Neural progenitor cell (in vitro differentiated cells): ENCODE measurements at regions not wholly inside any gene's neighbourhood (a gene's known extent, or its start where the extent isn't known, plus 50 kb on each side); places are given as distances from the start of the nearest gene placed in this dataset.

Experiments used
- EZH2 ChIP-seq: fragments of 200-600 bp; sonication (generic); IDR thresholded peaks from 2 replicates; pipeline ENCODE4 v1.6.1; 2017; ENCODE audit warnings: antibody characterized with exemption, mild to moderate bottlenecking, moderate library complexity
- EZH2phosphoT487 ChIP-seq: fragments of 200-600 bp; sonication (generic); IDR thresholded peaks from 2 replicates; pipeline ENCODE4 v1.6.1; 2017; ENCODE audit warnings: antibody characterized with exemption
- TF ChIP-seq, protein P1 (sequence below): fragments of 200-600 bp; sonication (generic); IDR thresholded peaks from 2 replicates; pipeline ENCODE4 v1.5.1; 2017; ENCODE audit warnings: antibody characterized with exemption, mild to moderate bottlenecking

DNA sequence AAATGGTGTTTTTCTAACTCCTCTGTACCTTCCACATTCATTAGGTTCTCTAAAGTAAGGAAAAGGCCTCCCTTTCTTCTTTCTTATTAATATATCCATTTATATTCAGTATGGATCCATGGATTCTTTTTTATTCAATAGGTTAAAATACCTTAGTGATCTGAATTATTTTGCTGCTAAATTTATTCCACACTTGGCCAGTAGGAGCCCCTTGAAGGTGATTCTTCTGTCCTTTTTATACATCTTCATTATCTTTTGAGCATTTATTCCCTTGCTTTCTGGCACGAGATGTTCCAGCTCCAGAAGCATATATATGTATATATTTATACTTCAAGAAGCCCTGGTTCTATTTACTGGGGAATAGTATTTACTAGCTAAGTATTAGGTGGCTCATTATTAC is 311.8 kb upstream of the SGCD start:
- TF ChIP-seq, protein P1, sequence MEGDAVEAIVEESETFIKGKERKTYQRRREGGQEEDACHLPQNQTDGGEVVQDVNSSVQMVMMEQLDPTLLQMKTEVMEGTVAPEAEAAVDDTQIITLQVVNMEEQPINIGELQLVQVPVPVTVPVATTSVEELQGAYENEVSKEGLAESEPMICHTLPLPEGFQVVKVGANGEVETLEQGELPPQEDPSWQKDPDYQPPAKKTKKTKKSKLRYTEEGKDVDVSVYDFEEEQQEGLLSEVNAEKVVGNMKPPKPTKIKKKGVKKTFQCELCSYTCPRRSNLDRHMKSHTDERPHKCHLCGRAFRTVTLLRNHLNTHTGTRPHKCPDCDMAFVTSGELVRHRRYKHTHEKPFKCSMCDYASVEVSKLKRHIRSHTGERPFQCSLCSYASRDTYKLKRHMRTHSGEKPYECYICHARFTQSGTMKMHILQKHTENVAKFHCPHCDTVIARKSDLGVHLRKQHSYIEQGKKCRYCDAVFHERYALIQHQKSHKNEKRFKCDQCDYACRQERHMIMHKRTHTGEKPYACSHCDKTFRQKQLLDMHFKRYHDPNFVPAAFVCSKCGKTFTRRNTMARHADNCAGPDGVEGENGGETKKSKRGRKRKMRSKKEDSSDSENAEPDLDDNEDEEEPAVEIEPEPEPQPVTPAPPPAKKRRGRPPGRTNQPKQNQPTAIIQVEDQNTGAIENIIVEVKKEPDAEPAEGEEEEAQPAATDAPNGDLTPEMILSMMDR, result peak; percentile 21
- TF ChIP-seq EZH2 (no peak), EZH2phosphoT487 (no peak)
